Skin epidermis (tissue), 12 donors: ENCODE measurements at regions not wholly inside any gene's neighbourhood (a gene's known extent, or its start where the extent isn't known, plus 50 kb on each side); places are given as distances from the start of the nearest gene placed in this dataset.

Experiments used
- H3K27ac ChIP-seq, 21 experiments: fragments of 200-600 bp; sonication (generic) in 11 of 21; one replicate each; pipeline ENCODE4 v1.5.0; 2020; ENCODE audit warnings: mild to moderate bottlenecking in 3 of 21, inconsistent platforms in 2 of 21, moderate library complexity in 2 of 21
- H3K4me3 ChIP-seq, 7 experiments: fragments of 200-600 bp; sonication (generic) in 2 of 7; one replicate each; pipeline ENCODE4 v1.5.0; 2020; ENCODE audit warnings: inconsistent platforms in 2 of 7, mild to moderate bottlenecking in 2 of 7, moderate library complexity in 1 of 7

- no peak overlapping the region for H3K27ac ChIP-seq
- H3K4me3 ChIP-seq: no peak overlapping the region
Observed at GRCh38 chr9:2243666-2244555, 228.8 kb downstream of the SMARCA2 start.

- no peak overlapping the region for H3K4me3 ChIP-seq
- H3K27ac ChIP-seq: no peak overlapping the region
Observed at GRCh38 chr9:2247340-2247739, 232.2 kb downstream of the SMARCA2 start.

- Histone ChIP-seq H3K27ac (no peak overlapping the region), H3K4me3 (no peak overlapping the region)
Observed at GRCh38 chr9:2248768-2249265, 233.7 kb downstream of the SMARCA2 start.

GRCh38 chr9:2253636-2254580 is 238.8 kb downstream of the SMARCA2 start:
- Histone ChIP-seq H3K4me3 (no peak overlapping the region), H3K27ac (no peak overlapping the region)

GRCh38 chr9:2255128-2255527 is 240.0 kb downstream of the SMARCA2 start:
- Histone ChIP-seq H3K27ac (no peak overlapping the region), H3K4me3 (no peak overlapping the region)

- Histone ChIP-seq H3K4me3 (no peak overlapping the region), H3K27ac (no peak overlapping the region)
Observed at GRCh38 chr9:2257248-2257929, 242.2 kb downstream of the SMARCA2 start.

GRCh38 chr9:2260417-2261306 is 245.5 kb downstream of the SMARCA2 start:
- Histone ChIP-seq H3K27ac (peak overlapping the region in 2 of 21 experiments; percentile 7 to 18), H3K4me3 (no peak overlapping the region)

GRCh38 chr9:2261421-2262103 is 246.4 kb downstream of the SMARCA2 start:
- H3K4me3 ChIP-seq: no peak overlapping the region
- peak overlapping the region in 1 of 21 experiments; percentile 18 for H3K27ac ChIP-seq

- peak overlapping the region in 1 of 21 experiments; percentile 42 for H3K27ac ChIP-seq
- no peak overlapping the region for H3K4me3 ChIP-seq
Observed at GRCh38 chr9:2262386-2263071, 247.4 kb downstream of the SMARCA2 start.

GRCh38 chr9:2263111-2263510 is 248.0 kb downstream of the SMARCA2 start:
- Histone ChIP-seq H3K27ac (peak overlapping the region in 1 of 21 experiments; percentile 42), H3K4me3 (no peak overlapping the region)

GRCh38 chr9:2263665-2264064 is 248.5 kb downstream of the SMARCA2 start:
- no peak overlapping the region for H3K4me3 ChIP-seq
- no peak overlapping the region for H3K27ac ChIP-seq

- H3K27ac ChIP-seq: no peak overlapping the region
Observed at GRCh38 chr9:2264081-2264480, 248.9 kb downstream of the SMARCA2 start.

GRCh38 chr9:2267181-2267745 is 252.1 kb downstream of the SMARCA2 start:
- Histone ChIP-seq H3K27ac (peak overlapping the region in 1 of 21 experiments; percentile 57), H3K4me3 (no peak overlapping the region)

More at GRCh38 chr9:2264081-2264480, 248.9 kb downstream of the SMARCA2 start:
- H3K4me3 ChIP-seq: no peak overlapping the region

GRCh38 chr9:2269778-2270177 is 254.6 kb downstream of the SMARCA2 start:
- no peak overlapping the region for H3K27ac ChIP-seq
- H3K4me3 ChIP-seq: no peak overlapping the region

GRCh38 chr9:2270565-2270964 is 255.4 kb downstream of the SMARCA2 start:
- Histone ChIP-seq H3K4me3 (no peak overlapping the region), H3K27ac (no peak overlapping the region)

- Histone ChIP-seq H3K4me3 (no peak overlapping the region), H3K27ac (no peak overlapping the region)
Observed at GRCh38 chr9:2271426-2271825, 256.3 kb downstream of the SMARCA2 start.

- no peak overlapping the region for H3K27ac ChIP-seq
- H3K4me3 ChIP-seq: no peak overlapping the region
Observed at GRCh38 chr9:2274762-2275161, 259.6 kb downstream of the SMARCA2 start.
